Renal cortical epithelial cell (primary cell): ENCODE measurements at regions not wholly inside any gene's neighbourhood (a gene's known extent, or its start where the extent isn't known, plus 50 kb on each side); places are given as distances from the start of the nearest gene placed in this dataset.

ENCODE experiments used
- DNase-seq: peaks from one replicate; pipeline ENCODE4 v3.0.0-alpha.2; 2011; ENCODE audit warnings: low read depth

DNA sequence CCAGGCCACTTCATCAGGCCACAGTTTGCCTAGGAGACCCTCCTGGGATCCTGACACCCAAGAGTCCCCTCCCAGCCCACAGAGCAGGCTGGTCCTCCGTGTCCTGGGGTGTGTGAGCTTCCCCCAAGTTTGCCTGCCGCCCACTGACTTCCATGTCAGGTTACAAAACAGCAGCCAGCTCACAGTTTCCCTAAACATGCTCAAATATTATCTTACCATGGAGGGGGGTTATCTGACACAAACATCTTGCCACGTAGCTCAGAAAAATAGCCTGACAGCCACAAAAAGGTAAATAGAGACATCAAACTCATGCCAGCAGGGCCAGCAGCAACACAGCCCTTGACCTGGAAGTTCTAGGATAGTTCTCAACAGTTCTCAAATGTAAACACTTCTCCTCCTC is 346.5 kb downstream of the TNS1 start:
- no peak for DNase-seq

DNA sequence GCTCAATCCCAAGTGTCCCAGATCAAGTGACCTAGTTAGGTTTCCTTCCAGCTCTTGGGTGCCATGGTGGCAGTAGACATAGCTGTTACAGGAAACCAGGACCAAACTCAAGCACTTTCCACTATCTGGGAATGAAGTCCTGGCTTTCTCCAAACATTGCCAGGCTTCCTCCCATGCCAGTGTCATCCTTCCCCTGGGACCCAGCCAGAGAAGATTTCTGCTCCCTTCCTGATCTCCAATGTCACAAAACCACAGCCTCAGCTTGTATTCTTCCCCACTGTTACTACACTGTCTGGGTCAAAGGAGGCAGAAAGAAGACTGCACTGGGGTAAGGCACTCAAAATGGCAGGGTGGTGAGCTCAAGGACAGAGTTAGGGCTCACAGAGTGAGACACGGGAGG is 347.1 kb downstream of the TNS1 start:
- no peak for DNase-seq

DNA sequence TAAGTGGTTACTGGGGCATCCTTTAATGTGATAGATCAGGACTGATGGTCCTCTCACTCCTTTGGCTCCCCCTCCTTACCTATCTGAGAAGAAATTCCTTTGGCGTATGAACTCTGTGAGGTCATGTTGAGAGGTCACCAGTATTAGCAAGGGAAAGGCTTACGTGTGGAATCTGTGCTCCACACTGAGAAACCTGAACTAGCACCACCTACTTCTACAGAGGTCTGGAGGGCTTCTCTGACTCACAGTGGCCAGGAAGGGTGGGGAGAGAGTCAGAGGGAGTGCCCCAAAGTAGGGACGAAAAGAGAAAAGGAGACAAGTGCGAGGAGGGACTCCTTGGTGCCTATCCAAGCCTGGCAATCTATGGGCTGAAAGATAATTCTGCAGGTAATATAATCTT is 348.6 kb downstream of the TNS1 start:
- peak; percentile 27 for DNase-seq

DNA sequence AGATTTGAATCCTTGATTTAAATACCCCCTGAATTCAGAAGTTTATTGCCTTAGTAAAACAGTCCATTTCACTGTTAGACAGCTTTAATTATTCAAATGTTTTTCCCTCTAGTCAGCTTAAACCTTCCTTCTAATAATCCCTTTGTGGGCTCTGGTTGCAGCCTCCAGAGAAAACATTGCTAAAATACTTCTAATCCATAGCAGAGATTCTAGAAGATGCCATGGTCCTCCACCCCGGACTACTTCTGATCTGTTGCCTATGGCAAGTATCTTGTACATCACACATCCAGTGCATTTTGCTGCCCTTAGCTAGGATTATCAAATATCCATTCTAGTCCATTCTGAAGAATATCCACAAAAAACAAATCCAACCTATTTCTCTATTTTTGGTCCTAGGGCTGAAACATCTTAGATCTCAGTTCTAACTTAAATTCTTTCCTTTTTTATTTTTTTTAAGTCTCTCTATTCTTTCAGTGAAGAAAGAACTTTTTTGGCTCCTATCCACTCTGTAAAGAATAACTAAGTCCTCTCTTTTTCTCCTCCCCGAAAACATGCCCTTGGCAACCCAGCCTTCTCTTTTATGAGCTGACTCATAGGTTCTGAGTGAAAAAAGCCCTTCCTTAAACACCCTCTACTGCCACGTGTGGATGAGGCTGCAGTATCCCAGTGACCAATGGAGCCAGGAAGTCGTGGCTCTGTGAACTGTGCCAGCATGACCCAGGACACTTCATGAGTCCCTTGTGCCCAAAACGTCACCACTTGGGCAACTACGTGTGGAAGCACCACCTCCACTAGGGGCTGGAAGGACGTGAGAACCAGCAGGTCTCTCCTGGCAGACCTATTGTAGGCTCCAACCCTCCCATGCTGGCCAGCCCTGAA is 349.8 kb downstream of the TNS1 start:
- DNase-seq: peak; percentile 97

DNA sequence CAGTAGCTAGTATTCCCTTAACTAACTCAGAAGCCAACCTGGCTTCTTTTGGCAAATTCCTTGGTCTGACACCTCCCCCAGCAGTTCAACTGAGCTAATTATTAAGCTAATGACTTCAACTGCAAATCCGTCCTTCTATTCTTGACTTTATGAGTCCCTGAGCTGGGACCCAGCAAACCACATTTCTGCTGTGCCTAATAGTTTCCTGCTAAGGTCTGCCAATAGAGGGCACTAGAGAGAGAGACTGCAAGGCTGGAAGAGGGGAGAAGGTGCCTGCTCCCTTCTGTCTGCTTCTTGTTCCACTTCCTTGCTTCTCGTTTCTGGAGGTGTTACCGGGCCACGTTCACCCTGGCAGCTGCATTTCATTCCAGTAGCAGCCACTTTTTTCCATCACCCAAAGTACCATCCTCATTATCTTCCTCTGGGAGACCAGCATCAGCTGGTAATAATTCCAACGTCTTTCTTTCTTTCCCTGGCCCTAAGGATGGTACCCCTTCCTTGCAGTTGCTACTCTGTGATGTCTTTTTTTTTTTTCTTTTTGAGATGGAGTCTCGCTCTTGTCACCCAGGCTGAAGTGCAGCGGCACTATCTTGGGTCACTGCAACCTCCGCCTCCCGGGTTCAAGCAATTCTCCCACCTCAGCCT is 352.0 kb downstream of the TNS1 start:
- DNase-seq: peak; percentile 99

DNA sequence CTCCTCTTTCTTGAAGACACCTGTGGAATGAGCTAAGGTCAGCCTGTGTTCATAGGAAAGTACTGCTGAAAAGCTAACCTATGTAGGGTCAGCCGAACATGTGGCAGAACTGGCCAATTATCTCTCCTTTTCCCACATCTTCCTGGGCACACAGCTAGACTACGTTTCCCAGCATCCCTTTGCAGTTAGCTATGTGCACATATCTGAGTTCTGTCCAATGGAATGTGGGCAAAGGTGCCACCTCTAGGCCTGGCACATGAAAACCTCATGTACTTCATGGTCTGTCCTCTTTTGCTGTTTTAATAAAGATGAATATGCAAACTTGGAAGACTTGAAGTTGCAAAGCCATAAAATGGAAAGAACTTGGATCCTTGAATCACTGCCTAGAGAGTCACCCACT is 352.6 kb downstream of the TNS1 start:
- DNase-seq: peak; percentile 82

DNA sequence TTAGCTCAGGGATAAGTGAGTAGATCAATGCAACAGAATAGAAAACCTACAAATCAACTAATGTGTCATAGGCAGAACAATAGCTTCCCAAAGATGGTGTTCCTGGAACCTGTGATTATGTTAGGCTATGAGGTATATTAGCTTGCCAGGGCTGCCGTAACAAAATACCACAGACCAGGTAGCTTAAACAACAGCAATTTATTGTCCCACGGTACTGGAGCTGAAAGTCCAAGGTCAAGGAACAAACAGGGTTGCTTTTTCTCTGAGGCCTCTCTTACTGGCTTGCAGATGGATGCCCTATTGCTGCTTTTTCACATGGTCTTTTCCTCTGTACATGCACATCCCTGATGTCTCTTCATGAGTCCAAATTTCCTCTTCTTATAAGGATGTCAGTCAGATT is 354.9 kb downstream of the TNS1 start:
- no peak for DNase-seq

DNA sequence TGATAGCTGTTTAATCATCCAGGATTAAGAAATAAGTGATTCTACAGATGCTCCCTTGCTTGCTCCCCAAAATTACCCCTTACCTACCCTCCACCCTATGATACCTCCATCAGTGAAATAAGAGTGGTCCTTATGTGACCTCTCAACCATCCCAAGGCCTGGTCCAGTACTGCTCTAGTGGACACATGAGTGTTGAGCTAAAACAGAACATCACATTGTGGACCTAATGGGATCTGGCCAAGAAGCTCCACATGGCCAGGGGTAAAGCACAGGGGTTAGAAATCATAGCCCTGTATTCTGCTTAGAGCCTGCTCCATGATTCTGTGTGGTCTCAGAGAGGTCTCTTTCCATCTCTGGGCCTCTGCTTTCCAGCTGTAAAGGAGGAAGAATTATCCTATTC is 355.6 kb downstream of the TNS1 start:
- no peak for DNase-seq

DNA sequence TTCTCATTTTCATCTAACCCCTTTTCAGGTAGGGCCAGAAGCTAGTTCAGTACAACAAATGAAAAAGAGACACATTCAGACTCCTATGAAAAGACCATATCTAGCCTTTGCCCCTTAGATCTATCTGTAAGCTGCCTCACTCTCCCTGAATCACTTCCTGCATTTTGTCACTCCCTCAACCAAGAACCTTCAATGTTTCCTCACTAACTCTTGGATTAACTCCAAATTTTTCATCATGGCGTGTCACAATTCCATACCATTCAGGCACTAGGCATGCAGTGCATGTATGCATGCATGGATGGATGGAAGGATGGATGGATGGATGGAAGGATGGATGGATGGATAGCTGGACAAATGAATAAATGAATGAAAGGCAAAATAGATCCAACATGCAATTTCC is 356.9 kb downstream of the TNS1 start:
- no peak for DNase-seq

DNA sequence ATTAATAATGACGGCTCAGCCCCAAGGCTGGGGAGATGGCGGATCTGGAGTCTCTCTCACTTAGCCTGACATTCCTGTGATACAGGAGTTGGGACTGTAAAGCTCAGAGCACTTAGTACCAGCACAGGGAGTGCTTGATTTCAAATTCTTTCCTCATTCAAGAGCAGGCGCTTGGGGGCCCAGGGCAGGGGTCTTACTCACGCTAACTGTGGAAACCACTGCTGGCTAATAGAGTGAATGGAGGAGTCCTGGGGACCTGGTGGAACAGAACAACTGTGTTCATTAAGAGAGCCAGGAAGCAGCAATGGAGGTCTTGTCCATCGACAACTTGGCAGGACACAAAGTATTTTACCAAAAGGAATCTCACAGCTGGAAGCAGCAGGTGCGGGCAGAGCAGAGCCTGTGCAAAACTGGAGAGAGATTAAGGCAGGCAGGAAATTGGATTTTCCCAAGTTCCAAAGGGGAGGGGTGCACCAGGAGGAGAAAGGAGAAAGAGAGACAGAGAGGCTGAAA is 358.9 kb downstream of the TNS1 start:
- no peak for DNase-seq

DNA sequence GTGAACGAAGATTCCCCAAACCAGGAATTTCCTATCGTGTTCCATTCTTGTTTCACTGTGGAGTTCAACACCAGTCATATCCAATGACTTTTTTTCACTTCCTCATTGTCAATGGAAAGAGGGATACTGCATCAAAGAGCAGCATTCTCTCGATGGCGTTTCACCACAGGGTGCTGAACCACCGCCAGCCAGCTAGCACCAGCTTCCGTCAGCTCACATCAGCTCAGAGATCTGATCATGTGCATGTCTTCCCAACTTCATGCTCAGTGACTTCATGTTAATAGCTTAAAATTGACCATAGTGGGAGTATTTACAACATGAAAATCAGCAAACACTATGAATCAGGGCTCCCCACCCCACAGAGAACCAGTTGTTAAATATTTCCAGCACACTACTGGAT is 359.9 kb downstream of the TNS1 start:
- no peak for DNase-seq

DNA sequence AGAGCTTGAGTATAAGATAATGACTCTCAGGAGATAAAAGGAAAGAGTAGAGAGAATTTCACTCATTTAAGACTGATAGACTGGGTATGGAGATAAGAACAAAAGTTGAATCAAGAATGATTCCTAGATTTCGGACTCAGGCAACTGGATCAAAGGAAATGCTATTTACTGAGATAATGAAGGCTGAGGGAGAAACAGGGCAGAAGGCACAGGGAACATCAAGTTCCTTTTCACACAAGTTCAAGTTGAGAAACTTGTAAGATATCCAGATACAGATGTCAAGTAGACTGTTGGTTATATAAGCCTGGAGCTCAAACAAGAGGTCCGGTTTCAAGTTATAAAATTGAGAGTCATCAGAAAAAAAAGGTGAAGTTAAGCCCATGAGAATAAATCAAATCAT is 360.8 kb downstream of the TNS1 start:
- DNase-seq: no peak

DNA sequence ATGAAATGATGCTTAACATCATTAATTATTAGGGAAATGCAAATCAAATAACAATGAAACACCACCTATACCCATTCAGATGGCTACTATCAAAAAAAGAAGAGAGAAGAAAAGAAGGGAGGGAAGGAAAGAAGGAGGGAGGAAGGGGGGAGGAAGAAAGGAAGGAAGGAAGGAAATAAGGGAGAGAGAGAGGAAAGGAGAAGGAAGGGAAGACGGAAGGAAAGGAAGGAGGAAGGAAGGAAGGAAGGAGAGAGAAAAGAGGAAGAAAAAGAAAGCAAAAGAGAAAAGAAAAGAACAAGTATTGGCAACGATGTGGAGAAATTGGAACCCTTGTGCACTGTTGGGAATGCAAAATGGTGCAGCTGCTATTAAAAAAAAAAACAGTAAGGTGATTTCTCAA is 363.3 kb downstream of the TNS1 start:
- DNase-seq: no peak

DNA sequence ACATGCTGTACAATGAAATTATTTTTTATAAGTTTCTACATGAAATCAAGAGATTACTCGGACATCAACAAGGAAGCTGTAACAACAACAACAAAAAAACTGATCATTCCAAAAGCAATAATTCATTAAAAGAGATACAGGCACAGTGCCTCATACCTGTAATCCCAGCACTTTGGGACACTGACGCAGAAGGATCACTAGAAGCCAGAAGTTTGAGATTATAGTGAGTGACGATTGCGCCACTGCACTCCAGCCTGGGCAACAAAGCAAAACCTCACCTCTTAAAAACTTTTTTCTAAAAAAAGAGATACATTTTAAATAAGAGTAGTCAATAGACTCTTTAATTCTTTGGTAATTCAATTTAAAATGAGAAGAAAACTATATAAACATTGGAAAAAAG is 364.3 kb downstream of the TNS1 start:
- DNase-seq: no peak

DNA sequence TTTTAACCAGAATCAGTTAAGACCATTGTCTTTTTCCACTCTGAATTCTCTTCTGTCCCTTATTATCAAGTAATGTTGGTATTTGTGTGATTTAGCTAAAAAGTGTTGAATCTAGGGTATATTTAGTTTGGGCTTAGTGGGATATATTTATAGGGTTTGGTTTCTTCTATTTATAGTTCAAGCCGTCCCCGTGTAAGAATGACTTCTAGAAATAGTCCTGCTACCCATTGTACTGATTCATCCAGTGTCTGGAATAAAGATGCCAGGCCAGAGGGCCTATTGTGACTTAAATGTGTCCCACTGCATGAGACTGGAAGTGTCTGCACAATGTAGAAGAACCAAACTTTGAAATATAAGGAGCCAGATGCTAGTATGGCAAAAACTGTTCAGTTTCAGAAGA is 364.8 kb downstream of the TNS1 start:
- no peak for DNase-seq

DNA sequence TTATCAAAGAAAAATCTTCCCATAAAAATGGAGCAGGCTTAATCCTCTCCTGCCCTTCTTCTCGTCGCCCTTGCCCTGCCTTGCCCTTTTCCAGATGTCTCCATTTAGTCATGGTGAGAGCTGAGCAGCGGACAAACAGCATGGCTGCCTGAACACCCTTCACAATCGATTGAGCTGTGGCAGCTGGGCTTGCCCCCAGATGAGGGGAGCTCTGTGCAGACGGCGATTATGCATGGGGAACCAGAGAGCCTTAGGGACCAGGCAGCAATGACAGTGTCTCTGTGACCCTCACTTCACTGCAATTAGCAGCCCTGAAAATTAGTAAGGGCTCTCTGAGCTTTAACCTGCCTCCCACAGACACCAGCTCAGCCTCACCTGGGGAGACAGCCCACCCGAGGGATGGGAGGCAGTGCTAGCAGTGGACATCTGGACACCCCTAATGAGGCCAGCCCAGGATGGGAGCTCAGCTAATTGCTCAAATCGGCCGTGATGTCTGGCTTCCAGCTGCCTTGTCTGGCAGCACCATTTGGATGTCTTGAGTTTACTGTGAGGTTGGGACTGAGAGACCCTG is 365.7 kb downstream of the TNS1 start:
- DNase-seq: no peak

DNA sequence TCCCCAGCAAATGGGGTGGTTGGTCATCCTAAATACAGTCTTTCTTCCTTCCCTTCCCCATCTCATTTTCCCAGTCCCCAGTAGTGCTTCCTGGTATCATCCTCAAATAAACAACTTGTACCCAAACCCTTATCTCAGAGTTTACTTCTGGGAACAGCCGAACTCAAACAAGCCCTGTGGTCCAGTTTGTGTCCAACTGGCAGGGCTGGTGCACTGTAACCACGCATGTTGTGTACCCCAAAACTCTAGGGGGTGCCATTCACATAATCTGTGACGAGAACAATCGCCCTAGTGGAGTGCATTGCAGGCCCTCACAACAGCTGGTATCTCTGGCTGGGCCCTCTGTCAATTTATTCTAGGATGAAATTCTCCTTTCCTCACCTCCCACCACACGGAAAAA is 366.2 kb downstream of the TNS1 start:
- no peak for DNase-seq

DNA sequence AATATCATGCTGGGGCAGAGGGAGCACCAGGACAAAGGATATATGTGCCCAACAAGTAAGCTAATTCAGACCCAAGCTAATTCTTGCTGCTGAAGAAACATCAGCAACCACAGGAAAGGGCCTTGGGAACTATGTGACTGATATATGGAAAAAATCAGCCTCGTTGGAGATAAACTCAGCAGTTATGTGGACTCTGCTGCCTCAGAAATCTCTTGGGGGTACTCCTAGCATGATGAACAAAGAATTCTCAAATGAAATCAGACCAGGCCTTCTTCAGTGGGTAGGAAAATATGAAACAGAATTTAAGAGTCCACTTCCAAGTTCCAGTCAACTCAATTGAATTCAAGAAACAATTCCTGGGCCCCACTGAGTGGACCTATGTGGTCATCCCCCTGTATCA is 367.9 kb downstream of the TNS1 start:
- DNase-seq: no peak

DNA sequence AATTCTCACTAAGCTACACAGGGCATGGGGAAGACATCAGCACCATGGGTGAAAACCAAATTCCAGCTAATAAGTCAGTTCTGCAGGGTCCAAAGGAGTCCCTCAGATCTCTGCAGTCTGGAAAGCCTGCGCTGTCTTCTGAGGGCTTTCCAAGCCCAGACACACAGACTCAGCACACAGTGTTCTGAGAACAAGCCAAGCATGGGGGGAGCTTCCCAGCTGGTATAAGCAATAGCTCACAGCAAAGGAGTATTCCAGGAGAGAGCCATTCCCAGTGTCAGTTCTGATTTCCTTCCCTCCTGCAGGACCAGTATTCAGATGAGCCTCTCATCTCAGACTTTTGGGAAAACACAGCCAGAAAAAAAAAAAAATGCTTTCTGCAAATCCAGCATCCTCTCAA is 370.8 kb downstream of the TNS1 start:
- no peak for DNase-seq

DNA sequence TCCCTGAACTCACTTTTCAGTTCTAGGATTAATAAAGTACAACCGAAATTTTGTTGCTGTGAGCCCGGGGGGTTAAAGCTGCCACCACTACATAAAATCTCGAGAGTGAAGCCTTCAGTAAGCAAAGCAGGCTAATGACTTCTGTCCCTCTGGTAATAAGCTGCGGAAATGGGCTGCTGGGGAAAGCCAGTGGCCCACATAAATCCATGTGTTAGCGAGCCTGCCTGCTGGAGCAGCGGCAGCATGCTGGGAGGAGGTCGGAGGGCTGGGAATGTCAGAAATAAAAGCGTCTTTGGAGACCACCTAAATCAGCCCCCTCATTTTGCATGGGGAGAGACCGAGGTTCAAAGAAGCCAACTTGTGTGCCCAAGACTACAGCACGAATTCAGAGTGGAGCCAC is 371.7 kb downstream of the TNS1 start:
- no peak for DNase-seq

DNA sequence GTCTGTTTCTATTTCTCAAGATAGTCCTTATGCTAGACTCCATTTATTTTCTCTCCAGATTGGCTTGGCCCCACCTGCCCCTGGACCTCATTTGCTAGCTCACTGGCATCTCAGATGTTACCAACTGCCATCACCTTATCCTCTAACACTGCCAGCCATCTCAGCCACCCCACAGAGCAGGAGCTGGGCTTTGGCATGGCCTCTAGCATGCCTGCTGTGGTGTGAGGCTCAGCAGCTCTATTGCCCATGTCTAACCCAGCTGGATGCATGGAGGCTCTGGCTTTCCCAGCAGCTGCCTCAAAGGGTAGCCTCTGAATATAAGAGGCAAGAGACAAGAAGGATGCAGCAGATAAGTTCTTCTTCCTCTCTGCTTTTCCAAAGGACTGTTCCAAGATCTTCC is 373.4 kb downstream of the TNS1 start:
- DNase-seq: no peak

DNA sequence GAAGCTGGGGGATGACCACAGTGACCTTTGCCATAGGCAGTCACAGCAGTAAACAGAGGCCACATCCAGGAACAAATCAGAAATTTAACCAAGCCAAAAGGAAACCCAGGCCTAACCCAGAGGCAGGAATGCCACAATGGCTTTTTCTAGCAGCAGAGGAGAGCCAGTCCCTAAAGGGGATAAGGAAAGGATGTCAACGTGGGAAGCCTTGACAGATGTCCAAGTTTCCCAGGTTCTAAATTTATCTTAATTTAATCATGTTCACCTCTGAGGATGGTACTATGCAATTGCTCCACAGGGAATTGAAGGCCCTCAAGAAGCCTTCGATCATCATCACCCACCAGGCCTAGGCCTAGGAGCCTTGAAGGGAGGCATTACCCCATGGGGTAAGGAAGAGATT is 374.7 kb downstream of the TNS1 start:
- DNase-seq: no peak

DNA sequence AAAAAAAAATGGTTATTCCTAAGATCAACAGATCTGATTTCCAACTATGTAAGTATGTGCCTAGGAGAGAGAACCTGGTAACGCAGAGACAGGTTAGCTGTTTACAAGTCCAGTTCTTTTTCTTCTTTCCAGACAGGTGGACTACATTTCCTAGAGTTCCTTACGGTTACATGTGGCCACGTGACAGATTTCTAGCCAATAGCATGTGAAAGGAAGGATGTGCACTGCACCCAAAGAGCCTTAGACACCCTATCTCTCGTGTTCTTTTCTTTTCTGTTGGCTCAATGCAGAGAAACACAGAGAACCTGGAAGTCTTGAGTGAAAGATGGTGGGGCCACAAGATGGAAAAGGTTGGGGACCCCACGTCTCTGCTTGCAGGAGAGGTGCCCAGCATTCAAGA is 375.9 kb downstream of the TNS1 start:
- DNase-seq: no peak
